Upper lobe of right lung (tissue), 1 donor: ENCODE measurements at regions not wholly inside any gene's neighbourhood (a gene's known extent, or its start where the extent isn't known, plus 50 kb on each side); places are given as distances from the start of the nearest gene placed in this dataset.

ENCODE experiments used
- ATAC-seq: fragments of 200-7000 bp; cut with Tn5 transposase; one replicate; pipeline ENCODE4 v1.9.1; 2020; ENCODE audit warnings: mild to moderate bottlenecking, moderate library complexity
- DNase-seq: peaks from one replicate; pipeline ENCODE4 v3.0.0-alpha.2; 2020
- H3K27ac ChIP-seq: fragments of 200-600 bp; one replicate; pipeline ENCODE4 v1.8.0; 2022
- H3K27me3 ChIP-seq: fragments of 200-600 bp; one replicate; pipeline ENCODE4 v1.8.0; 2022; ENCODE audit warnings: mild to moderate bottlenecking
- H3K36me3 ChIP-seq: fragments of 200-600 bp; one replicate; pipeline ENCODE4 v1.8.0; 2022
- H3K4me1 ChIP-seq: fragments of 200-600 bp; one replicate; pipeline ENCODE4 v1.8.0; 2022
- H3K4me3 ChIP-seq: fragments of 200-600 bp; one replicate; pipeline ENCODE4 v1.8.0; 2022; ENCODE audit warnings: mild to moderate bottlenecking
- H3K9me3 ChIP-seq: fragments of 200-600 bp; one replicate; pipeline ENCODE4 v1.8.0; 2022
- intact Hi-C: fragments of 100-400 bp; cut with DNase I; formaldehyde crosslinking; loops from one replicate; pipeline ENCODE4 v1.11.0; 2022
- TF ChIP-seq, protein P1 (sequence below): fragments of 200-600 bp; IDR thresholded peaks from one replicate; pipeline ENCODE4 v1.8.0; 2022; ENCODE audit warnings: antibody characterized with exemption
- donor health status: DM: no; HTN: yes; CAD: no; lungs with severe emphysema.

GRCh38 chr10:36489611-36490228, 635.7 kb upstream of the ANKRD30A start:
- ATAC-seq (no peak), DNase-seq (no peak)
- intact Hi-C loops = no loop called here

GRCh38 chr10:36489181-36489580, 636.2 kb upstream of the ANKRD30A start:
- no peak for ATAC-seq
- Histone ChIP-seq H3K27ac (no peak overlapping the region), H3K4me1 (no peaks in the 10 kb centered on the region), H3K4me3 (no peak overlapping the region), H3K9me3 (no peaks in the 10 kb centered on the region), H3K27me3 (no peaks in the 10 kb centered on the region), H3K36me3 (no peaks in the 10 kb centered on the region)
- TF ChIP-seq, protein P1, sequence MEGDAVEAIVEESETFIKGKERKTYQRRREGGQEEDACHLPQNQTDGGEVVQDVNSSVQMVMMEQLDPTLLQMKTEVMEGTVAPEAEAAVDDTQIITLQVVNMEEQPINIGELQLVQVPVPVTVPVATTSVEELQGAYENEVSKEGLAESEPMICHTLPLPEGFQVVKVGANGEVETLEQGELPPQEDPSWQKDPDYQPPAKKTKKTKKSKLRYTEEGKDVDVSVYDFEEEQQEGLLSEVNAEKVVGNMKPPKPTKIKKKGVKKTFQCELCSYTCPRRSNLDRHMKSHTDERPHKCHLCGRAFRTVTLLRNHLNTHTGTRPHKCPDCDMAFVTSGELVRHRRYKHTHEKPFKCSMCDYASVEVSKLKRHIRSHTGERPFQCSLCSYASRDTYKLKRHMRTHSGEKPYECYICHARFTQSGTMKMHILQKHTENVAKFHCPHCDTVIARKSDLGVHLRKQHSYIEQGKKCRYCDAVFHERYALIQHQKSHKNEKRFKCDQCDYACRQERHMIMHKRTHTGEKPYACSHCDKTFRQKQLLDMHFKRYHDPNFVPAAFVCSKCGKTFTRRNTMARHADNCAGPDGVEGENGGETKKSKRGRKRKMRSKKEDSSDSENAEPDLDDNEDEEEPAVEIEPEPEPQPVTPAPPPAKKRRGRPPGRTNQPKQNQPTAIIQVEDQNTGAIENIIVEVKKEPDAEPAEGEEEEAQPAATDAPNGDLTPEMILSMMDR = no peak
- DNase-seq = no peak
- intact Hi-C loops = no loop called here

More at GRCh38 chr10:36489611-36490228, 635.7 kb upstream of the ANKRD30A start:
- TF ChIP-seq, protein P1 = no peak
- Histone ChIP-seq H3K4me1 (no peaks in the 10 kb centered on the region), H3K27ac (no peak overlapping the region), H3K36me3 (no peaks in the 10 kb centered on the region), H3K9me3 (no peaks in the 10 kb centered on the region), H3K27me3 (no peaks in the 10 kb centered on the region), H3K4me3 (no peak overlapping the region)

DNA sequence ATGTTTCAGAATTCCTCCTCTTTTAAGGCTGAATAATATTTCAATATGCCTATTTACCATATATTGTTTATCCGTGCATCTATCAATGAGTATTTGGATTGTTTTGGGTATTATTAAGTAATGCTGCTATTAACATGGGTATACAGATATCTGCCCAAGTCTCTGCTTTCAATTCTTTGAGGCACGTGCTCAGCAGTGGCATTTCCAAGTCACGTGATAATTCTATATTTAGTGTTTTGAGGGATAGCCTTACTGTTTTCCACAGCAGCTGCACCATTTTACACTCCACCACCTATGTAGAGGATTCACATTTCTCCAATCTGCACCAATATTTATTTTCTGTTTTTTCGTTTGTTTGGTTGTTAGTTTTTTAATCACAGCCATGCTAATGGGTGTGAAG, 636.8 kb upstream of the ANKRD30A start:
- intact Hi-C loops = no loop called here

GRCh38 chr10:36479073-36479472, 646.3 kb upstream of the ANKRD30A start:
- no peak overlapping the region for H3K4me3 ChIP-seq
- H3K4me1 ChIP-seq = no peaks in the 10 kb centered on the region
- TF ChIP-seq, protein P1 = no peak
- H3K36me3 ChIP-seq = no peaks in the 10 kb centered on the region
- no peak overlapping the region for H3K27ac ChIP-seq
- ATAC-seq = no peak
- no peak for DNase-seq
- H3K9me3 ChIP-seq = no peaks in the 10 kb centered on the region
- H3K27me3 ChIP-seq = no peaks in the 10 kb centered on the region
- intact Hi-C loops = no loop called here

More for the DNA sequence above, 636.8 kb upstream of the ANKRD30A start:
- no peak for DNase-seq
- TF ChIP-seq, protein P1 = no peak
- H3K4me3 ChIP-seq = no peak overlapping the region
- no peak overlapping the region for H3K27ac ChIP-seq
- no peak for ATAC-seq
- H3K9me3 ChIP-seq = no peaks in the 10 kb centered on the region
- no peaks in the 10 kb centered on the region for H3K27me3 ChIP-seq
- no peaks in the 10 kb centered on the region for H3K36me3 ChIP-seq
- H3K4me1 ChIP-seq = no peaks in the 10 kb centered on the region

DNA sequence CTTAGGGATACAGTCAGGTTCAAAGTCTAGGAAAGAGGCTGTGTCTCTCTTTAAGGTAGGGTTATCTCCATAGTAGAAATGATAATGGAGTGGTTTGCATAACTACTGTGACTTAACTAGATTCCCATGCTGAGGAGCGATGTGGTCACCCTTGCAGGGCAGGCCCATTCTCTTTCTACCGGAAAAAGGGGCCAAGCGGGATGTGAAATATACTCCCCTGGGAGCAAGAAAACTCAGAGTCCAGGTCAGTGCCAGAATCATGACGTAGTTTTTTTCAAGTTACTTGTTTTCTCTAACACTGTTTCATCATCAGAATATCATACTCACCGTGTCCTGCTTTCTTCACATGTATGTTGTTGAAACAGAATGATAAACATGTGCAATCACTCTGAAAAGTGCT, 649.0 kb upstream of the ANKRD30A start:
- TF ChIP-seq, protein P1 = no peak
- no peak overlapping the region for H3K27ac ChIP-seq
- intact Hi-C loops = no loop called here
- DNase-seq (no peak), ATAC-seq (no peak)
- H3K4me3 ChIP-seq = no peak overlapping the region
- H3K36me3 ChIP-seq = no peaks in the 10 kb centered on the region
- H3K27me3 ChIP-seq = no peaks in the 10 kb centered on the region
- H3K9me3 ChIP-seq = no peaks in the 10 kb centered on the region
- no peaks in the 10 kb centered on the region for H3K4me1 ChIP-seq

- Histone ChIP-seq H3K4me1 (no peaks in the 10 kb centered on the region), H3K27me3 (no peaks in the 10 kb centered on the region), H3K9me3 (no peaks in the 10 kb centered on the region), H3K36me3 (no peaks in the 10 kb centered on the region), H3K27ac (no peak overlapping the region), H3K4me3 (no peak overlapping the region)
- ATAC-seq (no peak), DNase-seq (no peak)
- TF ChIP-seq, protein P1 = no peak
- intact Hi-C loops = no loop called here
Observed at GRCh38 chr10:36475746-36476145, 649.7 kb upstream of the ANKRD30A start.
